SK-N-SH (cell line): ENCODE measurements at regions not wholly inside any gene's neighbourhood (a gene's known extent, or its start where the extent isn't known, plus 50 kb on each side); places are given as distances from the start of the nearest gene placed in this dataset.

Experiments used
- CTCF ChIA-PET: fragments of 300-600, 350-600 bp; formaldehyde crosslinking; extraction: SDS; loops from one replicate; lab custom pipeline; 2021; lab: Yijun Ruan, JAX
- POLR2A ChIA-PET: fragments of 350-600 bp; sonication (Branson Sonifier 250); formaldehyde crosslinking; extraction: SDS; loops from one replicate; lab custom pipeline; 2020; ENCODE audit warnings: antibody characterized with exemption, inconsistent platforms; lab: Yijun Ruan, JAX
- DNase-seq: peaks from one replicate; pipeline ENCODE4 v3.0.0; 2012
- H2AFZ ChIP-seq: fragments of 200-600 bp; sonication (generic); 2 replicates; pipeline ENCODE4 v1.8.1; 2016; ENCODE audit warnings: antibody characterized with exemption, mild to moderate bottlenecking, low read depth
- H3F3A ChIP-seq: fragments of 200-600 bp; sonication (generic); replicated peaks from 2 replicates; pipeline ENCODE3; 2016; ENCODE audit warnings: antibody characterized with exemption, mild to moderate bottlenecking; ENCODE audit not compliant: insufficient read depth
- H3K27ac ChIP-seq, 2 experiments: fragments of 200-500 bp in 1 of 2; fragments of 200-600 bp in 1 of 2; sonication (Bioruptor generic) in 1 of 2; sonication (generic), shearing (Covaris generic) in 1 of 2; 2 replicates each; pipeline versions ENCODE4 v1.5.1 to v1.6.1; 2014 to 2016; ENCODE audit warnings: low read depth in 2 of 2, inconsistent platforms in 1 of 2, low read length in 1 of 2, mild to moderate bottlenecking in 1 of 2, mixed read lengths in 1 of 2
- H3K27me3 ChIP-seq: fragments of 200-600 bp; sonication (generic), shearing (Covaris generic); 2 replicates; pipeline ENCODE4 v1.6.1; 2016; ENCODE audit warnings: mixed run types; ENCODE audit not compliant: insufficient read depth
- H3K36me3 ChIP-seq, 2 experiments: fragments of 200-500 bp in 1 of 2; fragments of 200-600 bp in 1 of 2; sonication (Bioruptor generic) in 1 of 2; sonication (generic) in 1 of 2; replicated peaks in 1 of 2; 2 replicates each; pipeline versions ENCODE3 to v1.5.1; 2014 to 2016; ENCODE audit warnings: low read length in 1 of 2, mild to moderate bottlenecking in 1 of 2; ENCODE audit not compliant: insufficient read depth in 2 of 2, control insufficient read depth in 1 of 2
- H3K4me1 ChIP-seq, 2 experiments: fragments of 200-500 bp in 1 of 2; fragments of 200-600 bp in 1 of 2; sonication (Bioruptor generic) in 1 of 2; sonication (generic), shearing (Covaris generic) in 1 of 2; 2 replicates each; pipeline versions ENCODE4 v1.5.1 to v1.6.1; 2014 to 2016; ENCODE audit warnings: low read depth in 1 of 2, low read length in 1 of 2, mixed run types in 1 of 2; ENCODE audit not compliant: insufficient read depth in 2 of 2, control insufficient read depth in 1 of 2
- H3K4me2 ChIP-seq: fragments of 200-600 bp; sonication (generic), shearing (Covaris generic); 2 replicates; pipeline ENCODE4 v1.6.1; 2017; ENCODE audit warnings: mixed run types
- H3K4me3 ChIP-seq, 2 experiments: fragments of 200-500 bp in 1 of 2; fragments of 200-600 bp in 1 of 2; sonication (Bioruptor generic) in 1 of 2; sonication (generic), shearing (Covaris generic) in 1 of 2; 2 replicates each; pipeline versions ENCODE4 v1.5.1 to v1.8.1; 2014 to 2016; ENCODE audit warnings: low read depth in 2 of 2, inconsistent platforms in 1 of 2, low read length in 1 of 2, mild to moderate bottlenecking in 1 of 2, mixed read lengths in 1 of 2, moderate library complexity in 1 of 2
- H3K79me2 ChIP-seq: fragments of 200-600 bp; sonication (generic); 2 replicates; pipeline ENCODE4 v1.8.1; 2017; ENCODE audit warnings: mild to moderate bottlenecking; ENCODE audit not compliant: insufficient read depth
- H3K9ac ChIP-seq: fragments of 200-600 bp; sonication (generic); 2 replicates; pipeline ENCODE4 v1.6.1; 2017; ENCODE audit warnings: mixed run types
- H3K9me2 ChIP-seq: fragments of 200-600 bp; sonication (generic); 2 replicates; pipeline ENCODE4 v1.6.1; 2017; ENCODE audit warnings: mixed run types
- H3K9me3 ChIP-seq: fragments of 200-600 bp; sonication (generic); 2 replicates; pipeline ENCODE4 v1.6.1; 2017; ENCODE audit warnings: mixed run types, mild to moderate bottlenecking, moderate library complexity
- H4K20me1 ChIP-seq: fragments of 200-600 bp; sonication (generic); 2 replicates; pipeline ENCODE4 v1.6.1; 2017; ENCODE audit warnings: mild to moderate bottlenecking, mixed run types; ENCODE audit not compliant: insufficient read depth
- FOXJ3 ChIP-seq: sonication (generic); formaldehyde crosslinking; IDR thresholded peaks from 2 replicates; pipeline ENCODE4 v1.5.1; 2020; ENCODE audit warnings: mild to moderate bottlenecking, missing genetic modification reagents
- FOXM1 ChIP-seq: IDR thresholded peaks from 2 replicates; pipeline ENCODE4 v1.4.0; 2012; ENCODE audit warnings: low read depth, mild to moderate bottlenecking
- GABPA ChIP-seq: IDR thresholded peaks from 2 replicates; pipeline ENCODE4 v1.4.0; 2012; ENCODE audit warnings: low read depth, mild to moderate bottlenecking
- MEF2A ChIP-seq: IDR thresholded peaks from 2 replicates; pipeline ENCODE4 v1.4.0; 2012; ENCODE audit warnings: low read depth, borderline replicate concordance
- POLR2AphosphoS5 ChIP-seq: IDR thresholded peaks from 2 replicates; pipeline ENCODE4 v1.6.1; 2012; ENCODE audit warnings: low read depth, low read length
- RAD21 ChIP-seq: IDR thresholded peaks from 2 replicates; pipeline ENCODE4 v1.6.1; 2012; ENCODE audit warnings: mild to moderate bottlenecking, low read length
- RFX5 ChIP-seq: IDR thresholded peaks from 2 replicates; pipeline ENCODE4 v1.6.1; 2012; ENCODE audit warnings: mild to moderate bottlenecking, improper control_type of control experiment, low read length
- TAF1 ChIP-seq: IDR thresholded peaks from 2 replicates; pipeline ENCODE4 v1.6.1; 2012; ENCODE audit warnings: low read depth, mild to moderate bottlenecking, low read length, moderate library complexity, borderline replicate concordance
- WGBS: methylation state at CpG from one replicate; pipeline ENCODE4 v1.1.6; 2017; ENCODE audit warnings: low lambda C conversion rate; 5-methylcytosine and 5-hydroxymethylcytosine counted together
- TF ChIP-seq, protein P1 (sequence below): IDR thresholded peaks from 2 replicates; pipeline ENCODE4; 2012
- TF ChIP-seq, protein P2 (sequence below): fragments of 200-600 bp; sonication (generic); IDR thresholded peaks from 2 replicates; pipeline ENCODE4 v1.6.1; 2017; ENCODE audit warnings: antibody characterized with exemption, mild to moderate bottlenecking, moderate library complexity
- TF ChIP-seq, protein P3 (sequence below): IDR thresholded peaks from 2 replicates; pipeline ENCODE4 v1.4.0; 2012; ENCODE audit warnings: low read depth, borderline replicate concordance

DNA sequence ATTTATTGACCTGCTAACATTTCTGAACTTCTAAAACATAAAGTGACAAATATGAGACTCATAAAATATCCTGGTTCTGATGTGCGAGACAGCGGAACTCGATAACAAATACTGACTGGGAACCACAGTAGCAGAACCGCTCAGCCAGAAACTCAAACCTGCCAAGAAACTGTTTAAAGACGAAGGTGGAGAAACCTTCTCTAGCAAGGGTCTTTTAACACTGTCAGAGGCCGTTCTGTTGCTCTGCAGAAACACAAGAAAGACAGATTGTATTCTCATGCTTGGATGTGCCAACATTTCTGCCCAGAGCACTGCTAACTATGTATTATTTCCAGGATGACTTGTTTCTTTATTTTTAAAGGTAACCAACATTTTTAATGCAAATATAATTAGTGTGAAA lies 514.8 kb upstream of the ADARB2 start:
- Histone ChIP-seq H3K9me3 (no peaks in the 10 kb centered on the region; the same call in 1 of the 2 replicates), H3K4me2 (no peak overlapping the region), H3K27ac (no peak overlapping the region), H2AFZ (no peak overlapping the region), H3K36me3 (no peaks in the 10 kb centered on the region), H3F3A (no peaks in the 10 kb centered on the region), H3K27me3 (no peaks in the 10 kb centered on the region), H3K4me3 (no peak overlapping the region), H3K9me2 (no peaks in the 10 kb centered on the region), H3K4me1 (no peaks in the 10 kb centered on the region), H3K9ac (no peak overlapping the region), H4K20me1 (no peaks in the 10 kb centered on the region), H3K79me2 (no peaks in the 10 kb centered on the region)
- CTCF ChIA-PET, result no interaction called here
- DNase-seq, result no peak
- TF ChIP-seq GABPA (no peak), MEF2A (no peak)
- WGBS, result 41% methylated on average over 6 of the region's 6 CpGs
- POLR2A ChIA-PET, result no interaction called here

GRCh38 chr10:2251631-2252030 lies 514.3 kb upstream of the ADARB2 start:
- no peaks in the 10 kb centered on the region for H3K79me2 ChIP-seq
- ChIA-PET CTCF (no interaction called here), POLR2A (no interaction called here)
- H3K27ac ChIP-seq, result no peak overlapping the region
- no peaks in the 10 kb centered on the region for H3K9me2 ChIP-seq
- no peaks in the 10 kb centered on the region; the same call in 1 of the 2 replicates for H3K9me3 ChIP-seq
- H3K27me3 ChIP-seq, result no peaks in the 10 kb centered on the region
- no peaks in the 10 kb centered on the region for H3K4me1 ChIP-seq
- no peak overlapping the region for H3K4me2 ChIP-seq
- no peaks in the 10 kb centered on the region for H3F3A ChIP-seq
- no peak overlapping the region for H3K9ac ChIP-seq
- H2AFZ ChIP-seq, result no peak overlapping the region
- no peaks in the 10 kb centered on the region for H3K36me3 ChIP-seq
- no peak overlapping the region for H3K4me3 ChIP-seq
- TF ChIP-seq RAD21 (no peak), TAF1 (no peak)
- TF ChIP-seq, protein P1, sequence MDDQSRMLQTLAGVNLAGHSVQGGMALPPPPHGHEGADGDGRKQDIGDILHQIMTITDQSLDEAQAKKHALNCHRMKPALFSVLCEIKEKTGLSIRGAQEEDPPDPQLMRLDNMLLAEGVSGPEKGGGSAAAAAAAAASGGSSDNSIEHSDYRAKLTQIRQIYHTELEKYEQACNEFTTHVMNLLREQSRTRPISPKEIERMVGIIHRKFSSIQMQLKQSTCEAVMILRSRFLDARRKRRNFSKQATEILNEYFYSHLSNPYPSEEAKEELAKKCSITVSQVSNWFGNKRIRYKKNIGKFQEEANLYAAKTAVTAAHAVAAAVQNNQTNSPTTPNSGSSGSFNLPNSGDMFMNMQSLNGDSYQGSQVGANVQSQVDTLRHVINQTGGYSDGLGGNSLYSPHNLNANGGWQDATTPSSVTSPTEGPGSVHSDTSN, result no peak
- DNase-seq, result no peak
- WGBS, result 49% methylated on average over 8 of the region's 8 CpGs
- no peaks in the 10 kb centered on the region for H4K20me1 ChIP-seq

GRCh38 chr10:2246747-2247146 lies 509.4 kb upstream of the ADARB2 start:
- H3K4me2 ChIP-seq, result no peak overlapping the region
- H2AFZ ChIP-seq, result no peak overlapping the region
- TF ChIP-seq RFX5 (no peak), FOXJ3 (no peak), FOXM1 (no peak), POLR2AphosphoS5 (no peak)
- TF ChIP-seq, protein P2, sequence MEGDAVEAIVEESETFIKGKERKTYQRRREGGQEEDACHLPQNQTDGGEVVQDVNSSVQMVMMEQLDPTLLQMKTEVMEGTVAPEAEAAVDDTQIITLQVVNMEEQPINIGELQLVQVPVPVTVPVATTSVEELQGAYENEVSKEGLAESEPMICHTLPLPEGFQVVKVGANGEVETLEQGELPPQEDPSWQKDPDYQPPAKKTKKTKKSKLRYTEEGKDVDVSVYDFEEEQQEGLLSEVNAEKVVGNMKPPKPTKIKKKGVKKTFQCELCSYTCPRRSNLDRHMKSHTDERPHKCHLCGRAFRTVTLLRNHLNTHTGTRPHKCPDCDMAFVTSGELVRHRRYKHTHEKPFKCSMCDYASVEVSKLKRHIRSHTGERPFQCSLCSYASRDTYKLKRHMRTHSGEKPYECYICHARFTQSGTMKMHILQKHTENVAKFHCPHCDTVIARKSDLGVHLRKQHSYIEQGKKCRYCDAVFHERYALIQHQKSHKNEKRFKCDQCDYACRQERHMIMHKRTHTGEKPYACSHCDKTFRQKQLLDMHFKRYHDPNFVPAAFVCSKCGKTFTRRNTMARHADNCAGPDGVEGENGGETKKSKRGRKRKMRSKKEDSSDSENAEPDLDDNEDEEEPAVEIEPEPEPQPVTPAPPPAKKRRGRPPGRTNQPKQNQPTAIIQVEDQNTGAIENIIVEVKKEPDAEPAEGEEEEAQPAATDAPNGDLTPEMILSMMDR, result no peak
- TF ChIP-seq, protein P1, result no peak
- TF ChIP-seq, protein P3, sequence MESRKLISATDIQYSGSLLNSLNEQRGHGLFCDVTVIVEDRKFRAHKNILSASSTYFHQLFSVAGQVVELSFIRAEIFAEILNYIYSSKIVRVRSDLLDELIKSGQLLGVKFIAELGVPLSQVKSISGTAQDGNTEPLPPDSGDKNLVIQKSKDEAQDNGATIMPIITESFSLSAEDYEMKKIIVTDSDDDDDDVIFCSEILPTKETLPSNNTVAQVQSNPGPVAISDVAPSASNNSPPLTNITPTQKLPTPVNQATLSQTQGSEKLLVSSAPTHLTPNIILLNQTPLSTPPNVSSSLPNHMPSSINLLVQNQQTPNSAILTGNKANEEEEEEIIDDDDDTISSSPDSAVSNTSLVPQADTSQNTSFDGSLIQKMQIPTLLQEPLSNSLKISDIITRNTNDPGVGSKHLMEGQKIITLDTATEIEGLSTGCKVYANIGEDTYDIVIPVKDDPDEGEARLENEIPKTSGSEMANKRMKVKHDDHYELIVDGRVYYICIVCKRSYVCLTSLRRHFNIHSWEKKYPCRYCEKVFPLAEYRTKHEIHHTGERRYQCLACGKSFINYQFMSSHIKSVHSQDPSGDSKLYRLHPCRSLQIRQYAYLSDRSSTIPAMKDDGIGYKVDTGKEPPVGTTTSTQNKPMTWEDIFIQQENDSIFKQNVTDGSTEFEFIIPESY, result no peak
- 22% methylated on average over 5 of the region's 5 CpGs for WGBS
- H3K9me2 ChIP-seq, result no peaks in the 10 kb centered on the region
- ChIA-PET POLR2A (no interaction called here), CTCF (interaction anchor here (1.1 kb wide), 1 partner anchor 20 kb away, joined by 3 read pairs; no protein-coding TSS in a partner anchor)
- no peaks in the 10 kb centered on the region for H4K20me1 ChIP-seq
- H3K4me3 ChIP-seq, result no peak overlapping the region
- no peaks in the 10 kb centered on the region for H3F3A ChIP-seq
- H3K4me1 ChIP-seq, result no peaks in the 10 kb centered on the region
- no peak overlapping the region for H3K9ac ChIP-seq
- H3K36me3 ChIP-seq, result no peaks in the 10 kb centered on the region
- no peaks in the 10 kb centered on the region for H3K79me2 ChIP-seq
- H3K9me3 ChIP-seq, result no peaks in the 10 kb centered on the region; the same call in 1 of the 2 replicates
- no peak overlapping the region for H3K27ac ChIP-seq
- DNase-seq, result no peak
- no peaks in the 10 kb centered on the region for H3K27me3 ChIP-seq
